ENCODE measurements at regions not wholly inside any gene's neighbourhood (a gene's known extent, or its start where the extent isn't known, plus 50 kb on each side); places are given as distances from the start of the nearest gene placed in this dataset.

DNA sequence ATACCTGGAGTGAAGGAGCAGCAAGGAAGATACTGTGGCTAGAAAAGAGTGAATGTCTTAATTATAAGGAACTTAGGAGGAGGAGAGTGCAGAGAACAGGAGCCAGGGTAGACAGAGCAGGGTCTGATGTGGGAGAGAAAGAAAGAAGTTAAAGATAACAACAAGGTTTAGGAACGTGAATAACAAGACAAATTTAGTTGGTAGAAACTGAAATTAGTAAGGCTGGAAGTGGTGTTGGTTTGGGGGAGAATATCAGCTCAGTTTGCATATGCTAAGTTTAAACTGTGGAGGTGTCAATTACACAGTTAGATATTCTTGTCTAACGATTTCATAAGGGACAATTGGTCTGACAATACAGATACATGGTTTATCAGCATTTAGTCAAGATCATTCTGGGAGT lies 1123.7 kb upstream of the PABPC4L start:
- no peak for DNase-seq (ENCODE audit: low read depth, low spot score)

DNA sequence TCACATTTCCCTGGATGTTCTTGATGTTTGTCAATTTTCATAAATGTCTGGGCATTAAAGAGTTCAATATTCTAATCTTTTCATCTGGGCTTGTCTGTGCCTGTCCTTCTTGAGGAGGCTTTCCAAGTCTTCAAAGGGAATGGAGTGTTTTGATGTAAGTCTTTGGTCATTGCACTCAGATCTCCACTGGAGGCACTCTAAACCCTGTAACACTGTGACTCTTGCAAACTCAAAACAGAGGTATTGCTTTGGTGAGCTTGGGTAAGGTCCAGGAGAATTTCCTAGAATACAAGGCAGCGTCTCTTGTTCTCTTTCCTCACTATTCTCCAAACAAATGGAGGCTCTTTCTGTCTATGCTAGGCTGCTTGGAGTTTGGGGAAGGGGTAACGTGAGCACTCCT lies 1118.1 kb upstream of the PABPC4L start:
- DNase-seq (ENCODE audit: low read depth, low spot score): peak; percentile 32

DNA sequence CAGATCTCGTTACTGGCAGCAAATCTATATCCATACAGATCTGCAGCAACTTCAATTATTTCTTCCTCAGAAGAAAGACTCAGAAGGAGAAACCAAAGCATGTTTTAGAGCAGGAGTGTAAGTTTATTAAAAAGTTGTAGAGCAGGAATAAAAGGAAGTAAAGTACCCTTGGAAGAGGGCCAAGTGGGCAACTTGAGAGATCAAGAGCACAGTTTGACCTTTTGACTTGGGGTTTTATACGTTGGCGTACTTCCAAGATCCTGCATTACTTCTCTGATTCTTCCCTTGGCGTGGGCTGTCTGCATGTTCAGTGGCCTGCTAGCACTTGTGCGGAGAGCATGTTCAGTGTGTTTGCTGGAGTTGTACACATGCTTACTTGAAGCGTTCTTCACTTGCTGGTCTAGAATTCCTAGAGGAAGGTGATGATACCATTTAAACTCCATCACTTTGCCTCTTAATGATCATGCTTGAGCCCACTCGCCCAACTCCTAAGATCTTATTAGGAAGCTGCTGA lies 1114.7 kb upstream of the PABPC4L start:
- no peak for DNase-seq (ENCODE audit: low read depth, low spot score)

DNA sequence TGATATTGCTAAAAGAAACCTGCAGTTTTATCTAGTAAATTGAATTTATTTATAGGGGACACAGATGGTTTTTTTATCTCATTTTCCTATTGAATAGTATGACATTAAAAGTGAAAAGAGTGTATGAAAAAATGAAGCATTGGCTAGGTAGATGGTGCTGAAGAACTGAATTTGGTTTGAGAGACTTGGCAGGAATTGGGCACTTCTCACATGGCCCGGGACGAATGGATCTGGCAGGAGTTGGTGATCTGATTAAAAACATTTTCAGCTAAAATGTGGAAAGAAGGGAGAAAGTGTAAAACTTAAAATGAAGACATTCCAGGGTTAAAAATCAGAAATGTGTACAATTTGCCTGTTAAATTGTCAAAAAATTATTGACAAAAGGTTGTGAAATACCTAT lies 1088.5 kb upstream of the PABPC4L start:
- no peak for DNase-seq (ENCODE audit: low read depth, low spot score)

DNA sequence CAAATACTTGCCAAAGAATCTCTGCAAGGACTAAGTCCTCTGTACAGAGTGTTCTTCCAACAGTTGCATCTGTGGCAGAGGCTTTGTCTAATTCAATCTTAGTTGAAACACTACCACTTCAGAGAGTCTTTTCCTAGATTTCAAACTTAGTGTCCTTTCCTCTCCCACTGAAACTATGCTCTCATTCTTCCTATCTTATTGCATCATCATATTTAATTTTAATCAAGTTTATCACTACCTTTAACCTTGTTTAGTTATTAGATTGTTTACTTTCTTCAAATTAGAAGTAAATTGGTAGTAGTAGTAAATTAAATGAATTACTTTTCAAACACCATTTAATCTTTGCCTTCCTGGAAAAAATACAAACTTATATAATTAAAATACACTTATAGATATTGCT lies 1082.3 kb upstream of the PABPC4L start:
- no peak for DNase-seq (ENCODE audit: low read depth, low spot score)

DNA sequence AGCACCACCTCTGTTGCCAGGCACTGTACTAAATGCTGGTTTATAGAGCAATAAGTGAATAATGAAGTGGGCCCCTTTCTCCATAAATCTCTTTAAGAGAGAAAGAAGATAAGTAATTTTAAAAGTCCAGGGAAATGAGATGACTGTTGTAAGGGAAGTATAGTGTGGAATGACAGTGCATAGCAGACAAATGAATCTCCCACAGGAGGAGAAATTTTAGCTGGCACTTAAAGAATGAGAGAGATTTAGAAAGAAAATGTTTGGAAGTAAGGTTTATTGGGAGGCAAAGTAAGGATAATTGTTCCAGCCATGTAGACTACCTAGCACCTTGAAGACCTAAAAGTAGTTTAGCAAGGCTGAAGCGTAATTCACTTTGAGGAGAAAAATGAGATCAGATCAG lies 1081.1 kb upstream of the PABPC4L start:
- DNase-seq (ENCODE audit: low read depth, low spot score): no peak

DNA sequence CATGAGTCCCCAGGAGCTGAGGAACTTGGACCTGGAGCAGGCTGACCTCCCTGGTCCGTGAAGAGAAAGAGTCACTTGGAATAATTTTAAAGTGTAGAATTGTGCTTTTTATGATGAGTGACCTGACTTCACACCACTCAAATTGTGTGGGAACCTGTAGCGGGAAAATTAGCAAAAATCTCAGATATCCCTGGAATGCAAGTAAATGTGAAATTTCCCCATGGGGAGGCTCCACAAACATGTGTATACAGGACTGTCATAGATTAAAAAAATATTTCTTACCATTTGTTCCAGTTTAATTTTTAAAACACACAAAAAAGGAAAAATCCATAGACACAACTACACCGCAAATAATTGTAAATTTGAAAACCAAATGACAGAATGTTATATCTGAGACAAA lies 1079.6 kb upstream of the PABPC4L start:
- DNase-seq (ENCODE audit: low read depth, low spot score): no peak

DNA sequence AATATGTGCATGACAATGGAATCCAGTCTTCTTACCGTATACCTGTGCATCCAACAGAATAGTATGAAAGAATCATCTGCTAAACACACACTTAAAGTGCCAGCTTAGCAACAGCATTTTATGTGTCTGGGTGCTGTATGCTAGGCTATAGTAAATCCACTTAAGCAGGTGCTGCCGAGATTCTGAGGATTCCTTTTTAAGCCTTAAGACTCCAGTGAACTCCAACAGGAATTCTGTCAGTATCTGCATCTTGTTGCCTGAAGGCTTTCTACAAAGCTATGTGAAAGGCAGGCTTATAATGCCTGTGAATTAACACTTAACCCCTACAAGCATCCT lies 1076.4 kb upstream of the PABPC4L start:
- peak; percentile 41 for DNase-seq (ENCODE audit: low read depth, low spot score)

DNA sequence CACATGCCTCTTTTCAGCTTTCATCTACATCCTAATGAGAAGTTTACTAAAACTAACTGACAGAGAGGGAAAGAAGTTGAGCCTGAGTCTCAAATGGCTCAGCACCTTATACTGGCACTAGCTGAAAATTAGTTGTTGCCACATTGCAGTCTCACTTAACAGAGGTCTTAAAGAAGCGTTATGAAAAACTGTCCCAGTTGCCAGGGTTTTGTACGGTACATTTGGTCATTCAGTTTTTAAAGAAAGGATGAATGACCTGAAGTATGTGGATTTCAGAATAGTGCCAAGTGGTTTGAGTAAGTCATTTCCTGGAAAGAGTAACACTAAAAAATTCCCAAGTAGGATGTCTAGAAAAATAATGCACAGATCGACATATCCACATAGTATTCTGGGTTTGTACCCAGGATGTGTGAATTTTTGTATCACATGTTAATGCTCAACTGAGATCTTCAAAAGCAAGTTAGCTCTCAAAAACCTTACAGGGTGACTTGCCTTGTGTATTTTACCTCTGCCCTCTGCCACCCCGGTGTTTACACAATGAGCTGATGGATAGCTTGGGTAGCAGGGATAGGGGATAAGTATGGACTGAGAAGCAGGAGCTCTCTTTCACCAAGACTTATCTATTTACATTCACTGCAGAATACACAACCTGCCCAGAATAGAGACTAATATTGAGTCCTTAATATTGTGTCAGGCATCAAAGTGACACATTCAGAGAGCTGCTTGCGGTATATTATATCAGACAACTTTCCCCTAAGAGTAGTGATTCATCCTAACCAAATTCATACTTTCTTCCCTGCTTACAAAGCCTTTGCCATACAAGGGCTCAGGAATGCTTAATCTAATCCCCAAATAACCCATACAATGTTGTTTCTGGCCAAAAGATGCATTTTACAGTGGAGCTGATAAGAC lies 1075.7 kb upstream of the PABPC4L start:
- no peak for DNase-seq (ENCODE audit: low read depth, low spot score)

DNA sequence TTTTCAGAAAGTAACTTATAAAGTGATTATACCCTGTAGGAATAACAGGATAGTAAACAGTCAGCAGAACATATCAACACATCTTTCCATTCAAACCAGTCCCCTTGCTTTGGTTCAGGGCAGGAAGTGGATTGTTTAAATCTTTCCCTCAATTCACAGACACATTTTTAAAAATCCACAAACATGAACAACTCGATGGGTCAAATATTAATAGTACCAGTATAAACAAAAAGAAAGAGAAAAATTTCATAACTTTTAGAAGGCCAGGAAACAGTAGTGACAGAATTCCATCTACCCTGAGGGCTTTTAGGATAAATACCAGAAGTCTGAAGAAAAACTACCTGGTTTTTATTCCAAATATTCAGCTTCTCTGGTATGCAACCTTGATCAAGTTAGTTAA lies 1072.8 kb upstream of the PABPC4L start:
- DNase-seq (ENCODE audit: low read depth, low spot score): no peak

DNA sequence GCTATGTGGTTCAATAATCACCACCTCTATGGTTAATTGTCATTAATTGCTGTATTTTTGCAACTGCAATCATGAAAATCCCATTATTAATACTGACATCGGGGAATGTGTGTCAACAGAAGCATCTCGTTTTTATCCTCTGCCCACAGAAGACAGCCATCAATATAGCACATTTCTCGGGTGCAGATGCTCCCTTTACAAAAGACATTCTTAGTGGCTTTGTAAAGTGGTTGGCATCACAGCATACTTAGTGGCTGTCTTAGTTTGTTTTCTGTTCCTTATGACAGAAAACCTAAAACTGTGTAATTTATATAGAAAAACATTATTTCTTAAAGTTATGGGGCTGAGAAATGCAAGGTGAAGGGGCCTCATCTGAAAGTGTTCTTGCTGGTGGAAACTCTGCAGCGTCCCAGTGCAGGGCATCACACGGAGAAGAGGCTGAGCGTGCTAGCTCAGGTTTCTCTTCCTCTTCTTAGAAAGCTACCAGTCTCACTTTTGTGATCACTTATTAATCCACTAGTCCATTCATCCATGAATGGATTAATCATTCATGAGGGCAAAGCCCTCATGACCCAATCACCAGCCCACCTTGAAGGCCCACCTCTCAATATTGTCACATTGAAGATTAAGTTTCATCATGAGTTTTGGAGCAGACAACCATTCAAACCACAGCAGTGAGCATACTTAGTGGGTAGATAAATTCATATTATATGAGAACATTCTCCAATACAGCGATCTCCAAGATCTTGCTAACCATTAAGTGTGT lies 1067.7 kb upstream of the PABPC4L start:
- DNase-seq (ENCODE audit: low read depth, low spot score): no peak

DNA sequence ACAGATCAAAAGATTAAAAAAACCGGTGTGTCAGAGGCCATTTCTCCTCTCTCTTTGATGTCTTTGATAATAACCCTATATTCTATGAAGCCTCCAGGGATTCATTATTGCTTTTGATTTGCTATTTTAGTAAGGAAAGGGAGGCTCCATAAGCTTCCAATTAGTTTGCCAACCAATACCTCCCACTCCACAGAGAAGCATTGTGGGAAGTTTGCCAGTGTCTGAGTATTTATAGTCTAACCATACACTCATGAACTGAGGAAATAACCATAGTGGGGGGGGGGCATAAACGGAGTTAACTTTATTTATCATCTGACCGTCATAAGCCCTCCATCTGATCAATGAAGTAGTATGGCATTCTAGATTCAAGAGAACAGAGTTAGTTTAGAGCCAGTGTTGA lies 1066.8 kb upstream of the PABPC4L start:
- DNase-seq (ENCODE audit: low read depth, low spot score): no peak

DNA sequence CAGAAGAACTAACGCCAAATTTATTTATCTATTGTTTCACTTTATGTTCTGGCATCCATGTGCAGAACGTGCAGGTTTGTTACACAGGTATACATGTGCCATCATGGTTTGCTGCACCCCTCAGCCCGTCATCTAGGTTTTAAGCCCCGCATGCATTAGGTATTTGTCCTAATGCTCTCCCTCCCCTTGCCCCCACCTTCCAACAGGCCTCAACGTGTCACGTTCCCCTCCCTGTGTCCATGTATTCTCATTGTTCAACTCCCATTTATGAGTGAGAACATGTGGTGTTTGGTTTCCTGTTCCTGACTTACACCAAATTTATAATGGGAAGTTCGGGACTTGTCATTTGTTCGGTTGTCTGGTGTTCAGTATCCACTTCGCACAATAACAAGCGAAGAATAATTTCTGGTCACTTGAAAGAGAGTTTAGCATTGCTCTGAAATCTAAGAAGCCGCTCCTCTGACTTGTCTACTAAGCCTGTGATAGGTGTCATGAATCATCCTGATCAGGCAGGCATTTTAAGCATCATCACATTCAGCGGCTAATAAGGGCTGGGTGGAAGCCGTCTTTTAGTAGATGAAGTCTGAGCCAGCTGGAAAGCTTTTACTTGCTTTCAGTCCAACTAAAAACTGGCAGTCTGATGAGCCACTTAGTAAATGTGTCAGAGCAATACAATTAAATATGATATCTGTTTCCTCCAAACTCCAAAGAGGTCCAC lies 1065.7 kb upstream of the PABPC4L start:
- no peak for DNase-seq (ENCODE audit: low read depth, low spot score)

DNA sequence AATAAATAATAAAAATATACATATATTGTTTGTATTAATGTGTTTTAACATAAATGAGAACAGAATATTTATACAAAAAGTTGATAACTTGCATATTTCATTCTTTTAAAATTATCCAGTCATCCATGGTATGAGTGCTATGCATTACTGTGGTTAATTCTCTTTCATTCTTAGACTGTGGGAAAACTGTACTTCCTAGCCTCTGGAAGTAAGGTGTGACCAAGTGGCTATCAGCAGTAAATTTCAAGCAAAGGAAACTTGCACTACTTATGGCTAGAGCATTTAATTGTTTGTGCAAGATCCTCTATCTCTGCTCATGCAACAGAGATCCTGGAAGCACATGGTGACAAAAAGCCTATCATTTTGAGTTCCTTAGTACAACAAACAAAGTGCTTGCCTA lies 1054.5 kb upstream of the PABPC4L start:
- DNase-seq (ENCODE audit: low read depth, low spot score): no peak

DNA sequence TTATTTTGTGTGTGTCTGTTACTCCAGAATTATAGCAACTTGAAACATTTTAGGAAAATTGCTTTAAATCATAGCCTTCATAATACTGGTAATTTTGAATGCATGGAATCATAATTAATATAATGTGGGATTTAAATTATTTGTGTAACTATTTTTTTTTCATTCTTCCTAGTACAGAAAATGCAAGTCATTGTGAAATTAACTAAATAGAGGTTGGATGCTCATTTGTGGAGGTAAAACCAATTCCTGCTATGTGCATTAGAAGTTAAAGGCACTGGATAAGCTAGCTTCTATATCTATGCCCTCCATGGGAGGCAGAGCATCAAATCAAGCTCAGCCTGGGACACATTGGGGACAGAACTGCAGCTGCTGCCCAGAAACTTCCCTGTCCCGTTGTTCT lies 1048.5 kb upstream of the PABPC4L start:
- no peak for DNase-seq (ENCODE audit: low read depth, low spot score)

DNA sequence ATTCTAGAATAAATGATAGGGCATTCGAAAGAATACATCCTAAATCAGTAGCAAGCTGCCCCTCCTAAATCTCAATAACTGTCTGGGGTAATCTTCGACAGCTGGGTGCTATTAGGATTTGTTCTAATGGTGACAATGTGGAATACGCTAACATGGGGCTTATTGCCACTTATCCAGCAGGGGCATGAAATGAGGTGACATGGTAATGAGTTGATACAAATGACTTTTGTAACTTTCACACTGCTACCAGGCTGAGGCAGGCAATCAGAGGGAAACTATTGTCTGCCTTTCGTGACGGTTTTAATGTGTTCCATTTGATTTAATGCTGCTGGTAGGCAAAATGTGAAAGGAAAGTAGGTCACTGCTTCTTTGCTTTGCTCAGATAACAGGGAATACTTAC lies 1047.4 kb upstream of the PABPC4L start:
- DNase-seq (ENCODE audit: low read depth, low spot score): no peak

DNA sequence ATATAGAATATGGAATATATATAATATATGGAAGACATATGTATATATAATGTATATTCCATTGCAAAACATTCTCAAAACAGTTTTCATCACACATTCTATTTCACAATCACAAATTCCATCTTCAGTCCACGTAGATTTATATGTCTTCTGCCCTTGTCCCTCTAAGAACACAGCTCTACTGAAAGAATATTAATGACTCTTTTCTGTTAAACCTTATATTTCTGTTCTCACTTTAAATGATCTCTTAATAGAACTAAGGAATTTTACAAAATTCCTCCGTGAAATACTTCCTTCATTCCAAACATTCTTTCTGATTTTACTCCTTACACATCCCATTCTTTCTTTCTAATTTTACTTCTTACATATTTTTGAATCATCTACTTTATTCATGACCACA lies 1043.1 kb upstream of the PABPC4L start:
- no peak for DNase-seq (ENCODE audit: low read depth, low spot score)

DNA sequence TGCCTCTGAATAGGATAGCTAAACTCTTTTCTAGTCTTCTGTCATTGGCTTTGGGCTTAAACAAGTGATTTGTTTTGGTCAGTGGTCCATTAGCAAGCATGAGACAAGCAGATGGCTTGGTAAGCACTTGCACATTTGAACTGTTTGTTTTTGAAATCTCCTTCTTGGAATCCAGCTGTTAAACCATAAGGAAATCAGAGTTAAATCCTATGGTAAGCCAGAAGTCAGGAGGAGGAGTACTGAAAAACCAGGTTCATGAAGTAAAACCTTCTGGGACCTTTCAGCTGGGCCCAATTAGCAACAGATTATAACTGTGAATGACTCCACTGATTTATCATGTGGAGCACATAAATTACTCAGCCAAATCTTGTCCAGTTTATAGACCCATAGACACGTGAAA lies 1042.5 kb upstream of the PABPC4L start:
- no peak for DNase-seq (ENCODE audit: low read depth, low spot score)

DNA sequence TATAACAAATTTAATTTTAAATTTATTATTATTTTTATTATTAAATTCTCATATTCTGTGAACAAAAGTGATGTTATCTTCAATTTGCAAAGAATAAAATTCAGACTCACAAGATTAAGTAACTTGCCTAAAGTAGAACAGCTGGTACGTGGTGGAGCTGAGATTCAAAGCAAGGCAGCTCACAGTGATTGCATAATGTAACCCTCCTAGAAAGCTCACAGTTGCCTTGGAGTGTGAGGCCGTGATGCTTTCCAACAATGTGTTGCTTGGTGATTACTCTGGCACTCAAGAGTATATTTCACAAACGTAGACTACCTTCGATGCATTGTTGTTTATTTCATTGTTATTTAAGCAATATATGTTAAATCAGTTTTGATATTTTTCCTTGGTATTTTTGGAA lies 1039.2 kb upstream of the PABPC4L start:
- DNase-seq (ENCODE audit: low read depth, low spot score): no peak

DNA sequence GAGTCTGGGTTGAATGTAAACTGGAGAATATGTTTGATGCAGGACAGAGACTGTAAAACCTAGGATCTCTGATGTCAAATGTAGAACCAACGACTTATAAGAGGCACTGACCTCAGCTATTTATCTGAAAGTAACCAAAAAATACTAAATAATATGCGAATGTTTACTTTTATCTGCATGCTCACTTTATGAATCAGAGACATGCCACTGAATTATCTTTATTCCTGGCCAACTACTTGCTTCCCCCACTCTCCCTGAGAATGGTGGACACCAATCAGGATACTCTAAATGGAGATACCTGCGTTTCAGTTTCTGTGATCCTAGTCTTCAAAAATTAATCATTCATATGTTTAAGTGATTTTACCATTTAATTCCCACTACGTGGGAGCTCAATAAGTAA lies 1038.4 kb upstream of the PABPC4L start:
- DNase-seq (ENCODE audit: low read depth, low spot score): no peak

DNA sequence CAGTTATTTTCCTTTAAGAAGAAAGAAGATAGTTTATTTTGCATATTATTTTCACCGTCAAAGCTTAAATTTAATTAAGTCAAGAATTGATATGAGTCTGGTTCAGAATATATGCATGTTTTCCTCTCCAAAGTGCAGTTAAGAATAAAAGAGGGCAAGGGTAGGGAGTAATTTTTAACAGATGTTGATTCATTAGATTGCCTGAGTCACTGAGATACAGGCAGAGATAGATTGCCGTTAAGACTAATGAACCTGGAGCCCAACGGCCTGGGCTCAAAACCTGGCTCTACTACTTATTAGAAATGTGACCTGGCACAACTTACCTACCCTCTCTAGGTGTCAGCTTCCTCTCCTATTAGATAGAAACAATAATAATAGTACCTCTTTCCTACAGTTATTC lies 1037.4 kb upstream of the PABPC4L start:
- DNase-seq (ENCODE audit: low read depth, low spot score): no peak

DNA sequence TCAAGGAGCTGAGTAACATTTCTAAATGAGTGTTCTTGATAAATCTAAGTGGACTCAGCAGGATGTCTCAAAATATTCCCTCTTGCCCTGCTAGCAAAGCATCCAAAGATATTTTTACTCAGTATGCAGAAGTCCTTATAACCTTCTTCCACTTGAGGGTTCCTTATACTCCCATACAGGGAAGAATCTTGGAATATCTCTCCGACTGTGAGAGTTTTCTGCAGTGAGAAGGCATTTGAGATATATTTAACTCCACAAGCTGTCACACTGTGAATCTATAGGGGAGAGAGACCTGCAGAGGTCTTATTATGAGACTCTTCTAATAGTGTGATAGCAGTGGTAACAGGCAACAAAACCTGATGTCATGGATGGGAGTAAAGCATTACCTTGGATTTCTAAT lies 1034.5 kb upstream of the PABPC4L start:
- no peak for DNase-seq (ENCODE audit: low read depth, low spot score)
